ENCODE measurements at regions not wholly inside any gene's neighbourhood (a gene's known extent, or its start where the extent isn't known, plus 50 kb on each side); places are given as distances from the start of the nearest gene placed in this dataset.

DNA sequence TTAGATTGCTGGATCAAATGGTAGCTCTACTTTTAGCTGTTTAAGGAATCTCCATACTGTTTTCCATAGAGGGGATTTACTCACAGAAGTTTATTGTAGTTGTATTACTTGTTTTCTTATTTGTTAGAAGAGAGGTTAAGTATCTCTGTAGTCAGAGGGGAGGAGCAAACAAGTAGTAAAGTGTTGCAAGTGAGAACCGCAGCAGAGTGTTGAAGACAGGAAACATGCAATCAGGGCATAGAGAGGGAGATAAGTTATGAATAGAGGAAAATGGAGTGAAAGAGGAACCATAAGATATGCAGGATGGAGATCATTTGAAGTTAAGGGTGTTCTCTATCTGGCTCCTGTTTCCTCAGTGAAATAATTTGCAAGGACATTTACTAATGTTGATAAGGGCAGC lies 331.4 kb upstream of the TMEM229A start:
- TF ChIP-seq CTCF (IDR thresholded peaks at IDR 0.05 in 4 of 5, conservative IDR thresholded peaks at IDR 0.05 in 1 of 5) (no peak), POLR2A (IDR thresholded peaks at IDR 0.05) (no peak)
